Progenitor cell of endocrine pancreas (in vitro differentiated cells): ENCODE measurements at regions not wholly inside any gene's neighbourhood (a gene's known extent, or its start where the extent isn't known, plus 50 kb on each side); places are given as distances from the start of the nearest gene placed in this dataset.

Experiments
- DNase-seq: peaks from one replicate; pipeline ENCODE4 v3.0.0; 2021; ENCODE audit warnings: low spot score; ENCODE audit not compliant: unreplicated experiment
- H3K27ac Mint-ChIP-seq: 2 replicates; pipeline ENCODE4 v1.8.0; 2021; ENCODE audit warnings: mild to moderate bottlenecking, moderate library complexity, mixed read lengths
- H3K27me3 Mint-ChIP-seq: 2 replicates; pipeline ENCODE4 v1.8.0; 2021; ENCODE audit warnings: mixed read lengths
- H3K36me3 Mint-ChIP-seq: 2 replicates; pipeline ENCODE4 v1.8.0; 2022; ENCODE audit warnings: mixed read lengths; ENCODE audit not compliant: insufficient read depth
- H3K4me1 Mint-ChIP-seq: 2 replicates; pipeline ENCODE4 v1.8.0; 2021; ENCODE audit warnings: low read depth, mixed read lengths
- H3K4me3 Mint-ChIP-seq: 2 replicates; pipeline ENCODE4 v1.8.0; 2021; ENCODE audit warnings: low read depth, mild to moderate bottlenecking, moderate library complexity, mixed read lengths
- H3K9me3 Mint-ChIP-seq: 2 replicates; pipeline ENCODE4 v1.8.0; 2021; ENCODE audit warnings: low read depth, mixed read lengths
- CTCF ChIP-seq: fragments of 200-600 bp; sonication (generic); IDR thresholded peaks from one replicate; pipeline ENCODE4 v1.5.0; 2021; ENCODE audit warnings: antibody characterized with exemption, mild to moderate bottlenecking; ENCODE audit not compliant: unreplicated experiment

GRCh38 chr12:43127886-43128549, 424.0 kb downstream of the ADAMTS20 start:
- no peak overlapping the region for H3K27ac Mint-ChIP-seq
- no peaks in the 10 kb centered on the region for H3K36me3 Mint-ChIP-seq
- no peaks in the 10 kb centered on the region for H3K27me3 Mint-ChIP-seq
- peaks cover 9% of the 10 kb centered on the region for H3K4me1 Mint-ChIP-seq
- TF ChIP-seq CTCF, result no peak
- DNase-seq, result no peak
- no peak overlapping the region for H3K4me3 Mint-ChIP-seq
- no peaks in the 10 kb centered on the region for H3K9me3 Mint-ChIP-seq

DNA sequence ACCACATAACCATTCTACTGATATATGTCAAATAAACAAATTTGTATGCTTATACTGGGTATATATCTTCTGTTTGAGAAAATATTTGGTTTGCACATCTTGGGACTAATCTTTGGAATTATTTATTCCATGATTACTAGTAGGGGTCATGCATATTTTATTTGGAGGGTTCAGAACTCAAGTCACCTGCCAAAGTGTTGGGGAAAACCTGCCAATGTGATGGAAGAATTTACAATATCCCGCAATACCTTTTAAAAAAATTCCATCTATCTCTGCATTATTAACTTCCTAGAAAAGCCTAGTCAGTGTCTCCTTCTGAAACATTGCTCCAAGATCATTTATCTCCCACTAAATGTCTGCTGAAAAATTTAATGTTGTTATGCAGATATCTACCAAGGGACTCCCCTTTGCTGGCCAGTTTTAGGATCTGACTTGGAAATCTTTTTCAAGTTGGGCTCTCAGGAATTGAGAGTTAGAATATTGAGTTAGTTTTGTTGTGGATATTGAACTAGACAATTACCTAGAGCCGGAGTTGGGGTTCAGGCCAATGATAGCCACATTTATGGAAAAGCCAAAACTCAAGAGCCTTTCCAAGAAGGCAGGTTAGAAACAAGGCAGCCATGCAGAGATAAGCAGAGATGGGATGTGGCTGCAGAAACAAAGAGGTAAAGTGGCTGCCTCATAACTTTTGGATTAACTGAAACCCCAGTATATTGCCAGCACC, 425.2 kb downstream of the ADAMTS20 start:
- no peak overlapping the region for H3K4me3 Mint-ChIP-seq
- no peaks in the 10 kb centered on the region for H3K27me3 Mint-ChIP-seq
- H3K9me3 Mint-ChIP-seq, result no peaks in the 10 kb centered on the region
- no peak for DNase-seq
- TF ChIP-seq CTCF, result no peak
- peaks cover 11% of the 10 kb centered on the region for H3K4me1 Mint-ChIP-seq
- H3K27ac Mint-ChIP-seq, result no peak overlapping the region
- H3K36me3 Mint-ChIP-seq, result no peaks in the 10 kb centered on the region

DNA sequence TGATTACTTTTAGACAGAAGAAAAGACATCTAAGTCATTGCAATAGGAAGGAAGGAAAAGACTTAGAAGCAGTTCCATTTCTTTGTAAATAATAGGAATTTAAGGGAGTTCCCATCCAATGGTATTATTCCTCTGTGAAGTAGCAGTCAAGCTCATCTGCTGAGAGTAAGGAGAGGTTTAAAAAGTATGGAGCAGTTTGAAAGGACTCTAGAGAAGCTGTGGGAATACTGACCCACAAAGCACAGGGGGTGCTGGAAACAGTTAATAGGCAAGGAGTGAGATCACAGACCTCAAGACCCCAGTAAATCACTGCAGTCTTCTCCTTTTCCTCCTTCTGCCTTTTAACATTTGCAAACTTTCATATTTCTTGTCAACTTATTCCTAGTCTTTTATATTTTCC, 428.5 kb downstream of the ADAMTS20 start:
- Mint-ChIP-seq H3K4me1 (peaks cover 2% of the 10 kb centered on the region), H3K9me3 (no peaks in the 10 kb centered on the region)
- DNase-seq, result no peak

GRCh38 chr12:43120150-43120549, 431.9 kb downstream of the ADAMTS20 start:
- no peak overlapping the region for H3K4me3 Mint-ChIP-seq
- peaks cover 2% of the 10 kb centered on the region for H3K4me1 Mint-ChIP-seq
- no peak for TF ChIP-seq CTCF
- no peak overlapping the region for H3K27ac Mint-ChIP-seq
- no peaks in the 10 kb centered on the region for H3K36me3 Mint-ChIP-seq
- no peaks in the 10 kb centered on the region for H3K9me3 Mint-ChIP-seq
- DNase-seq, result no peak
- H3K27me3 Mint-ChIP-seq, result no peaks in the 10 kb centered on the region

More for the DNA sequence above, 428.5 kb downstream of the ADAMTS20 start:
- Mint-ChIP-seq H3K36me3 (no peaks in the 10 kb centered on the region), H3K4me3 (no peak overlapping the region), H3K27me3 (no peaks in the 10 kb centered on the region), H3K27ac (no peak overlapping the region)
- no peak for TF ChIP-seq CTCF

GRCh38 chr12:43118881-43119280, 433.1 kb downstream of the ADAMTS20 start:
- TF ChIP-seq CTCF, result no peak
- no peak overlapping the region for H3K4me3 Mint-ChIP-seq
- peaks cover 4% of the 10 kb centered on the region for H3K4me1 Mint-ChIP-seq
- no peaks in the 10 kb centered on the region for H3K9me3 Mint-ChIP-seq
- DNase-seq, result no peak
- no peaks in the 10 kb centered on the region for H3K36me3 Mint-ChIP-seq
- no peaks in the 10 kb centered on the region for H3K27me3 Mint-ChIP-seq
- H3K27ac Mint-ChIP-seq, result no peak overlapping the region
